ENCODE measurements at regions not wholly inside any gene's neighbourhood (a gene's known extent, or its start where the extent isn't known, plus 50 kb on each side); places are given as distances from the start of the nearest gene placed in this dataset.

GRCh38 chr6:95805699-95806098 lies 210.1 kb upstream of the FUT9 start:
- TF ChIP-seq CTCF (IDR thresholded peaks at IDR 0.05) (no peak), EP300 (IDR thresholded peaks at IDR 0.05) (no peak), POLR2AphosphoS5 (IDR thresholded peaks at IDR 0.05) (no peak)

Measured in stomach (tissue), 4 donors.